ENCODE measurements at regions not wholly inside any gene's neighbourhood (a gene's known extent, or its start where the extent isn't known, plus 50 kb on each side); places are given as distances from the start of the nearest gene placed in this dataset.

DNA sequence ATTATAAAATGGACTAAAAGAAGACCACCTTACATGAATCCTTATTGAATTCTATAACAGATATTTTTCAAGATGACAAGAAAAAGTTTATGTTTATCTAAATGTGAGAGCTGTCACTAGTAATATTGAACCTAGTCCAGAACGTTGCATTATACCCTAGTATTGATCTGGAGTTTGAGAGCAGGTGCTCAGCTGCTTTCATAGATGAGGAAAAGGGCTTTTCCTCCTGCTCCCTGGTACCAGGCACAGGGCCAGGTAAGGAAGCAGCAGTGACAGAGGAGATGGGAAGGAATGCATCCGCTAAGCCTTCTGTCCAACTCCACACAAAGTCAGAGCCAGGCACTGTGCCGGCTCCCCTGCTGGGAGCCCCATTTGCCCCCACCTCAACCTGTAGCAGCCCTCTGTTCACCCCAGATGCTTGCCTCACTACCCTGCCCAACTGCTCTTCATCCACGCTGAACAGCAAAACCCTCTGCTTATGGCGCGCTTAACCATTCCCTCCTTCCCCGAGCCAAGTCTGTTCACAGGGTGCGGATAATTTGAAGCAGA is 393.1 kb downstream of the FRK start:
- 92% methylated on average over 6 of the region's 8 CpGs for WGBS (ENCODE audit: insufficient coverage)
- H3K9ac ChIP-seq (ENCODE audit: insufficient read depth, low read length, poor library complexity, severe bottlenecking): no peak overlapping the region
- no peaks in the 10 kb centered on the region for H3K27me3 ChIP-seq (ENCODE audit: control insufficient read depth in 2 of 2, insufficient read depth in 2 of 2, low read length in 2 of 2)

DNA sequence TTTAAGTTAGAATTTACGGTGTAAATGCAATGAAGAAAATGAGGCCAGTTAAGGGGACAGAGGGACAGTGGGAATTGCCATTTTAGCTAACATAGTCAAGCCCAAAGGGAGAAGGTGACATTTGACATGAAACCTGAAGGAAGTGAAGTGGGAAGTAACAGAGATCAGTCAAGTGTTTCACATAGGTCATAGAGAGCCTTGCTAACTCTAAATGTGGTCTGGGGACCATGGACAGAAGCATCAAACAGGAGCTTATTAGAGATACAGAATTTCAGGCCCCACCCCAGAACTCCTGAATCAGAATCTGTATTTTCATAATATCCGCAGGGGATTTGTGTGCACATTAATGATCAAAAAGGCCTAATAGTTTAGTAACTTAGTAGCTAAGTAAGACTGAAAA is 393.7 kb downstream of the FRK start:
- Histone ChIP-seq H3K79me2 (ENCODE audit: insufficient read depth, low read length) (no peaks in the 10 kb centered on the region), H3K27ac (ENCODE audit: low read depth in 1 of 2, low read length in 2 of 2) (no peak overlapping the region), H3K27me3 (ENCODE audit: control insufficient read depth in 2 of 2, insufficient read depth in 2 of 2, low read length in 2 of 2) (no peaks in the 10 kb centered on the region), H3K9ac (ENCODE audit: insufficient read depth, low read length, poor library complexity, severe bottlenecking) (no peak overlapping the region), H3K9me3 (replicated peaks in 1 of 2; ENCODE audit: control insufficient read depth in 1 of 2, insufficient read depth in 1 of 2, low read length in 2 of 2) (no peaks in the 10 kb centered on the region), H4K20me1 (ENCODE audit: insufficient read depth, low read length) (no peaks in the 10 kb centered on the region), H3K4me1 (ENCODE audit: control insufficient read depth in 1 of 2, insufficient read depth in 2 of 2, low read length in 2 of 2) (no peaks in the 10 kb centered on the region), H3K4me2 (replicated peaks; ENCODE audit: extremely low read depth, low read length, poor library complexity, severe bottlenecking) (no peak overlapping the region), H3K4me3 (replicated peaks in 1 of 3; ENCODE audit: low read depth in 2 of 3, low read length in 3 of 3) (no peak overlapping the region), H3K36me3 (replicated peaks in 1 of 2; ENCODE audit: control insufficient read depth in 1 of 2, insufficient read depth in 2 of 2, low read length in 2 of 2) (no peaks in the 10 kb centered on the region), H2AFZ (ENCODE audit: insufficient read depth, low read depth, low read length, poor library complexity, severe bottlenecking) (no peak overlapping the region)
- H3K4me1 Mint-ChIP-seq: no peaks in the 10 kb centered on the region
- no peak overlapping the region for H3K4me3 Mint-ChIP-seq
- H3K36me3 Mint-ChIP-seq: no peaks in the 10 kb centered on the region
- no peak overlapping the region for H3K27ac Mint-ChIP-seq
- 83% methylated on average over 1 of the region's 2 CpGs for WGBS (ENCODE audit: insufficient coverage)
- H3K27me3 Mint-ChIP-seq (ENCODE audit: low read depth in 3 of 3): no peaks in the 10 kb centered on the region
- DNase-seq: no peak
- TF ChIP-seq, protein P1, sequence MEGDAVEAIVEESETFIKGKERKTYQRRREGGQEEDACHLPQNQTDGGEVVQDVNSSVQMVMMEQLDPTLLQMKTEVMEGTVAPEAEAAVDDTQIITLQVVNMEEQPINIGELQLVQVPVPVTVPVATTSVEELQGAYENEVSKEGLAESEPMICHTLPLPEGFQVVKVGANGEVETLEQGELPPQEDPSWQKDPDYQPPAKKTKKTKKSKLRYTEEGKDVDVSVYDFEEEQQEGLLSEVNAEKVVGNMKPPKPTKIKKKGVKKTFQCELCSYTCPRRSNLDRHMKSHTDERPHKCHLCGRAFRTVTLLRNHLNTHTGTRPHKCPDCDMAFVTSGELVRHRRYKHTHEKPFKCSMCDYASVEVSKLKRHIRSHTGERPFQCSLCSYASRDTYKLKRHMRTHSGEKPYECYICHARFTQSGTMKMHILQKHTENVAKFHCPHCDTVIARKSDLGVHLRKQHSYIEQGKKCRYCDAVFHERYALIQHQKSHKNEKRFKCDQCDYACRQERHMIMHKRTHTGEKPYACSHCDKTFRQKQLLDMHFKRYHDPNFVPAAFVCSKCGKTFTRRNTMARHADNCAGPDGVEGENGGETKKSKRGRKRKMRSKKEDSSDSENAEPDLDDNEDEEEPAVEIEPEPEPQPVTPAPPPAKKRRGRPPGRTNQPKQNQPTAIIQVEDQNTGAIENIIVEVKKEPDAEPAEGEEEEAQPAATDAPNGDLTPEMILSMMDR (IDR thresholded peaks at IDR 0.05): no peak
- intact Hi-C loops (cut with micrococcal nuclease): no loop called here
- no peaks in the 10 kb centered on the region for H3K9me3 Mint-ChIP-seq

More for the DNA sequence above, 393.1 kb downstream of the FRK start:
- H3K4me2 ChIP-seq (replicated peaks; ENCODE audit: extremely low read depth, low read length, poor library complexity, severe bottlenecking): no peak overlapping the region
- TF ChIP-seq, protein P1 (IDR thresholded peaks at IDR 0.05): no peak
- no peak overlapping the region for H2AFZ ChIP-seq (ENCODE audit: insufficient read depth, low read depth, low read length, poor library complexity, severe bottlenecking)
- H3K9me3 Mint-ChIP-seq: no peaks in the 10 kb centered on the region
- no peaks in the 10 kb centered on the region for H3K4me1 Mint-ChIP-seq
- H3K4me3 ChIP-seq (replicated peaks in 1 of 3; ENCODE audit: low read depth in 2 of 3, low read length in 3 of 3): no peak overlapping the region
- H3K27ac ChIP-seq (ENCODE audit: low read depth in 1 of 2, low read length in 2 of 2): no peak overlapping the region
- no peaks in the 10 kb centered on the region for H3K79me2 ChIP-seq (ENCODE audit: insufficient read depth, low read length)
- no peaks in the 10 kb centered on the region for H4K20me1 ChIP-seq (ENCODE audit: insufficient read depth, low read length)
- intact Hi-C loops (cut with micrococcal nuclease): no loop called here
- H3K4me3 Mint-ChIP-seq: no peak overlapping the region
- no peaks in the 10 kb centered on the region for H3K4me1 ChIP-seq (ENCODE audit: control insufficient read depth in 1 of 2, insufficient read depth in 2 of 2, low read length in 2 of 2)
- H3K9me3 ChIP-seq (replicated peaks in 1 of 2; ENCODE audit: control insufficient read depth in 1 of 2, insufficient read depth in 1 of 2, low read length in 2 of 2): no peaks in the 10 kb centered on the region
- H3K36me3 ChIP-seq (replicated peaks in 1 of 2; ENCODE audit: control insufficient read depth in 1 of 2, insufficient read depth in 2 of 2, low read length in 2 of 2): no peaks in the 10 kb centered on the region
- no peaks in the 10 kb centered on the region for H3K36me3 Mint-ChIP-seq
- no peak overlapping the region for H3K27ac Mint-ChIP-seq
- no peak for DNase-seq
- H3K27me3 Mint-ChIP-seq (ENCODE audit: low read depth in 3 of 3): no peaks in the 10 kb centered on the region
